ENCODE measurements at regions not wholly inside any gene's neighbourhood (a gene's known extent, or its start where the extent isn't known, plus 50 kb on each side); places are given as distances from the start of the nearest gene placed in this dataset.

- FAIRE-seq, result no peak
Measured at GRCh38 chr2:128958241-128958640, 639.6 kb upstream of the HS6ST1 start.

DNA sequence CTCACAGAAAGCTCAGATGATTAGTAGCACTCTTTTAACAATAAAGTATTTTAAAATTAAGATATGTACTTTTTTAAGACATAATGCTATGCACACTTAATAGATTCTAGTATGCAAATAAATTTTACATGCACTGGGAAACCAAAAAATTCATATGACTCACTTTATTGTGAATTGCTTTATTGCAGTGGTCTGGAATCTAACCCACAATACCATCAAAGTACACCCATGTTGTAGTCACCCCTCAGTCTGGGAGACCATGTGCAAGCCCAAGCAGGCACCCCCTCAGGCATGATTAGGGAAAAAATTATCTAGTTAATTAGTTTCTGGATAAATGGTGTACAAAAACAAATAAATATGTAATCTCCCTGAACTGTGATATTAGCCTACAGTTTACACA lies 649.0 kb upstream of the HS6ST1 start:
- FAIRE-seq, result no peak

DNA sequence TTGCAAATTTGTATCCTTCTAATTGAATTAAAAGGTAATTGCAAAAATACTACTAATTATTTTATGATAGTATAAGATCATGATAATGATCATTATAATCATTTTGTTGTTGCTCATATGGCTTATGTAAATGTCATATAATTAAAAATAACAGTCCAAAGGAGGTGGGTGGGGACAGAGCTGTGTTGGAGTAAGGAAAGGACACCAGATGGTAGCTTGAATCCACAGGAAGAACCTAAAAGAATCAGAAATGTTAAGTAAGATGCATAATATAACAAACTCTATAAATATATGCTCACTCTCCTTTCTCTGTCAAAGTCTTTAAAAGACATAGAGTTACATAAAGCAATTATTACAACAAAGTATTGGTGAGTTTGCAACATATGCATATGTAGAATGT lies 650.7 kb upstream of the HS6ST1 start:
- FAIRE-seq, result no peak

GRCh38 chr2:128970332-128971116 lies 651.9 kb upstream of the HS6ST1 start:
- no peak for FAIRE-seq

DNA sequence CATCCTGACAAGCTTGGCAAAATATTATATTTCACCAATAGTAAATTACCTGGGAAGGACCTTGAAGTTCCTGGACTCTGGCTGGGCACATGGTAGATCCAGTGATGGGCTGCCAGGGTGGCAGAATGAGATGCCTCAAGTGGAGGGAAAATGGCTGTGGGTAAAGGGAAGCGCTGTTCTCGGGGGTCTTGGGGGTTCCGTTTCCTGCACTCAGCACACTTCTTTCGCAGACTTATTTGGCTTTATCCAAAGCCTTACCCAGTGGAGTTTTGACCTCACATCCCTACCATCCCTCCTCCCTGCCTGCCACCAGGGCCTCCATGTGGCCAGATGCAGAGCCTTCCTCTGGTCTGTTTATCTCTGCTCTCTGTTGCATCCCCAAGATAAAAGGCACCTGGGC lies 654.9 kb upstream of the HS6ST1 start:
- no peak for FAIRE-seq

GRCh38 chr2:128978212-128978611 lies 659.5 kb upstream of the HS6ST1 start:
- FAIRE-seq, result no peak

DNA sequence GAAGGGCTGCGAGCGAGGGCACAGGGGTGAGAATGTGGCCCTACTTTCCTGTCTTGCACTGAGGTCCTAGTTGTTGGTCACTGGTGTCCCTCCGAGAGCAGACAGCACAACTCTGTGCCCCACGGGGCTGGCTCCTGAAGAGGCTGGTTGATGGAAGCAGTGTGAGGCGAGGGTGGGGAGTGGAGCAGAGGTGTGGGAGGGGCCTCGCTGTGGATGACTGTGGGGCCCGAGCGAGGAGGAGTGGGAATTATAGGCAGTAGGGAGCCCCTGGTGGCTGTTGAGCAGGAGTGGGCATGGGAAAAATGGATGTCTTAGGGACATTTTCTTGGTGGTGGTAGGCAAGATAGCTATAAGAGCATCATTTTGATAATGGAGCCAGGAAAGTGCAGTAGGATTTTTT lies 660.5 kb upstream of the HS6ST1 start:
- FAIRE-seq, result no peak

DNA sequence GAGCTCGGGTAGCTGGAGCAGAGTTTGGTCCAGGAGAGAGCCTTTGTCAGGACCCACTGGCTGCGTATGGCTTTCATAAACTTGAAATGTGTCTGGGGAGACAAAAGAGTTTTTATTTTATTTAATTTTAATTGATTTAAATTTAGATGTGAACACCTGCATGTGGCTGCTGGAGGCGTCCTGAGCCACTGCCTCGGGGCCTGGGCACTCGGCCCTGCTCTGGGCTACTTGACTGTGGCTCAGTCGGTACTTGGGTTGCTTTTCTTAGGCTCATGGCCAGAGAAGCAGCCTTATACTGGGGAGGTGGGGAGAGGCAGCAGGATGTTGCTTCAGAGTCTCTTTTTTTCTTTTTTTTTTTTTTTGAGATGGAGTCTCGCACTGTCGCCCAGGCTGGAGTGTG lies 661.8 kb upstream of the HS6ST1 start:
- no peak for FAIRE-seq

GRCh38 chr2:128981353-128981752 lies 662.7 kb upstream of the HS6ST1 start:
- FAIRE-seq, result no peak

DNA sequence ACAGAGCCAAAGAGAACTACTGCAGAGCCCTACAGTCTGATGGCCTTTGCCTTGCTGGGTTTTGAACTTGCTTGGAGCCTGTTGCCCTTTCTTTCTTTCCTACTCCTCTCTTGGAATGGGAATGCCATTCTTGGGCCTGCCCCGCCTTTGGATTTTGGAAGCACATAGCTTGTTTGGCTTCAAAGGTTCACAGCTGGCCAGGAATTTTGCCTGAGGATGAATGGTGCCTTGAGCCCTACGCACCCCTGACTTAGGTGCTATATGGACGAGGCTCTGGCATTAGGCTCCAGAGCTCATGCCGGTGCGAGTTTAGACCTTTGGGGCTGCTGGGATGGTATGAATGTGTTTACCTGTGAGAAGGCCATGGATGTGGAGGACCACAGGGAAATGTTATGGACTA lies 663.3 kb upstream of the HS6ST1 start:
- no peak for FAIRE-seq

- FAIRE-seq, result no peak
Measured at GRCh38 chr2:128982670-128983069, 664.0 kb upstream of the HS6ST1 start.

- FAIRE-seq, result no peak
Measured at GRCh38 chr2:128983094-128983493, 664.4 kb upstream of the HS6ST1 start.

DNA sequence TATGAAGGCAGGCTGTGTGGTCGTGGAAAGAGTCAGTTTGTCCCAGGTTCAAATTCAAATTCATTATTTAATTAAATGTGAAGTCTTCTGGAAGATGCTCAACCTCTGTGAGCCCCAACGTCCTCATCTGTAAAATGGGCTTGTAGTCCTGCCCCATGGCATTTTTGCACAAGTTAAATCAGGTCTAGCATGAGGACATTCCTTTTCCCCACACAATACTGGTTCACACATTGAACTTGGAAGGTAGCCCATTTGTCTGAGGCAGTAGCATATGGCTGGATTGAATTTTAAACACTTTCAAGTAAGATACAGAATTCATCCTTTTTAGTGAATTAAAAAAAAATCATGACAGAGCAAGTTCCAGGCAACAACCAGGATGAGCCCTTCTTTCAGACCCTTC lies 665.4 kb upstream of the HS6ST1 start:
- FAIRE-seq, result no peak

GRCh38 chr2:128984855-128985254 lies 666.2 kb upstream of the HS6ST1 start:
- no peak for FAIRE-seq

DNA sequence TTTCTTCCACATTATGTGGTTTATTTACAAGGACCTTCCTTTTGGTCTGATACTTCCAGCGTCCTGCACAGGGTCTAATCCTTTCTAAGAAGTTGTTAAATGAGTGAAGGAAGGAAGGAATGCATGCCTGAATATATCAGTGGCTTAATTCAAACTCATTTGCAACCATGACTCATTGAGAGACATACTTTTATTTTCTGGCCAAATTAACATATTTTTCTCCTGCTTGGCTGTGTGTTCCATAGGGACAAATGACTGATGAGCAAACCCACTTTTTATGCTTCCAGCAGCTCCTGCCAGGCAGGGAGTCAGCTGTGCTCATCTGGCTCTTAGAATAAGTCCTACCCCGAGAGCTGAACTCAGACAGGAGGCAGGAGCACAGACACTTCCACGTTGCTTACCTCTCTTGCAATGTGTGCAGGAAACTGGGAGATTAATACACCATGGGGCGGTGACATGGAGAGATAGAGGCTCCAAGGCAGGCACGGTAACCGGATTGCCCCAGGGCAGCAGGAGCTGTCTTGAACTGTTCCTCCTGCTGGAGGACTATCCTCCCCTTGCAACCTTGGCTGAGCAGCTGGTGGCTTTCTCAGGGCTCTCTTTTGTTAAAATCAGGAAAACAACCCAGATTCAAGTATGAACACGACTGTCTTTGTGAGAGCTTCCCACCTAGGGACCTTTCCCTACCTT lies 667.5 kb upstream of the HS6ST1 start:
- no peak for FAIRE-seq

DNA sequence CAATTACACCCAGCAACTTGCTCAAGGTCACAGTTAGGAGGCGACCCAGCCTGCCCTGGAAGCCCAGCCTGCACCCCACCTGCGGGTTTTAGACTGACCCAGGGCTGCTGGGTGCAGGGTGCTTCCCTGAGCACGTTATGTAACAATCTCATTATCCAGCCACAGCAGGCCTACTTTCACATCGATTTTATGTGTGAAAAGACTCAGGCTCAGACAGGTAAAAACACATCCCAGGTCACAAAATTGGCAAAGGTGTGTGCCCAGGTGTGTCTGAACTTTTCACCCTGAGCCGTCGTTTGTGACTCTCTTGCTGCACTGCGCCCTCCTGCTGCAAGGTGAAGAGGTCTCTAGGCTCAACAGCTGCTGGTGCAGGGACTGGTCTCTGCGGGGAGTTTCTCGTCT lies 668.2 kb upstream of the HS6ST1 start:
- FAIRE-seq, result no peak

DNA sequence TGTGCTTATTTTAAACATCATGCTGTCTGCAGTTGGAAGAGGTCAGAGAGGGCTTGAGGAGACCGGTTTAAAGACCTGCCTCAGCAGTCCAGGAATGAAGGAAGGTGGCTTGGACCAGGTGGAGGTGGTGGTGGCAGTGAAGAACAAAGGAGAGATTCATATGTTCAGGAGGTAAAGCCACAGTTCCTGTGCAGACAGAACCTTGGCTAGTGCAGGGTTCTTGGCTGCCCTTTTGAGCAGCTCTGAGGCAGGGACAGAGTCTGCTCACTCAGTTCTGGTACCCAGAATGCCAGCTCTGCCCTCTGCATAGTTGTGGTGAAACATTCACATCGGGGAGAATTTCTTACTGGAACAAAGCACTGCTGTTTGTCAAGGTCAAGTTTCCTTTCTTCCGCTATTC lies 669.7 kb upstream of the HS6ST1 start:
- no peak for FAIRE-seq

DNA sequence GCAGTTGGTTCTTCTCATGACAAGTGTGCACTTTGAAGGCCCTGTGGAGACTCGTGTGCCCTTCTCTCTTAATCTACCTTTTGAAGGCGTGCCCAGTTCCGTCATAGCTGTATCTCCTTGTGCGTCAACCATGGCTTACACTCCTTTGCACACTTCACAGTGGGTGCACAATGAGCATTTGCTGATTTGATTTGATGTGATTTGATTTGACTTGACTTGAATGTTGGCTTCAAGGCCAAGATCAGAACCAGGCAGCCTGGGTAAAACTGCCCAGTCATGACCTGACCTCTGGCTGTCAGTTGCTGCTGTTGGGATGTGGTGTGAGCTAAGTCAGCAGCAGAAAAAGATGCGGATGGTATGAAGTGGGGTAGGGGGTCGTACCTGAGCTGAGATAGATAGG lies 670.3 kb upstream of the HS6ST1 start:
- FAIRE-seq, result no peak

- FAIRE-seq, result no peak
Measured at GRCh38 chr2:128995086-128995485, 676.4 kb upstream of the HS6ST1 start.

DNA sequence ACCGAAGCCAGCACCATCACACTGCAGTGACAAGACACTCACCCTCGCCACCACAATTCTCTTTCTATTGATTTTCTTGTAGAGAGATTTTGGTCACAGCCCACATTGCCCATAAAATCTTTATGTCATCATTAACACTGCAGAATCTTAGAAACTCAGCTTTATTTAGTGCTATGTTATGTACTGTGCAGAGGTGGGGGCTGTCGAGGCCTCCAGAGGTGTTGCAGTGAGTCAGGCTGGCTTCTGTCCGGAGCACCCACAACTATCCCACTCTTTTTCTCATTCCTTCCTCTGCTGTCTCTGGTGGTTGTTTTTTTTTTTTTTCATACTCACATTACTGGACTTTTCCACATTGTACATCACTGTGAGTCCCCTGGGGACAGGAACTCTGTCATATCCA lies 677.4 kb upstream of the HS6ST1 start:
- no peak for FAIRE-seq

DNA sequence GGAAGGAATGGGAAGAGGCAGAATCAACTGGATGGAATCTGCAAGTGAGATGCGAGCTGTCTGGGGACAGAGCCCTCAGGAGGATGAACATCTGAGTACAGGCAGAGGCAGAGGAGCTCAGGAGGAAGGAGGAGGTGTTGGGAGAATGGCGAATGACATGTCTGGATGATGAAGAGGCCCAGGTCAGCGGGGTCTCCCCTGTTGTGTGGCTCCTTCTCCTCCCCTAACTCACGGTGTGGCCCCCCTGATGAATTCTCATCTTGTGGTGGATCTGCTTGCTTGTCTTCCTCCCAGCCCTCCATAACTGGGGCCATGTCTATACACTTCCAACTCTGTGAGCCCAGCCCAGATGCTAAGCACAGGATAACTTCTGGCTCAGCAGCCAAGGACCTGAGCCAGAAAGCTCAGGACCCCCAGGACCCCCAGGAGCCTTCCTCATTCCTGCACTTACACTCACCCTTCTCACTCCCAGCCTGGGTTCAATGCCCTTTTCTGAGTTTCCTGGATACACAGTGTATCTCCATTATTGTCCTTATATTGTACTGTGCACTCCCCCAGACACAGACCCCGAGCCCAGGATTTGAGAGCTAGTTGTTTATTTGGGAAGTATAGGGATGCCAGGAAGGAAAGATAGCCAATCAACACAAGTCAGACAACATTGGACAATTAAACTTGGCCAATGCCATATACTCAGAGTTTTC lies 678.6 kb upstream of the HS6ST1 start:
- no peak for FAIRE-seq

- FAIRE-seq, result no peak
Measured at GRCh38 chr2:129001926-129002325, 683.3 kb upstream of the HS6ST1 start.

- no peak for FAIRE-seq
Measured at GRCh38 chr2:129002751-129003150, 684.1 kb upstream of the HS6ST1 start.

GRCh38 chr2:129004485-129004884 lies 685.8 kb upstream of the HS6ST1 start:
- no peak for FAIRE-seq

Data from G401.6 (cell line).